ENCODE measurements at regions not wholly inside any gene's neighbourhood (a gene's known extent, or its start where the extent isn't known, plus 50 kb on each side); places are given as distances from the start of the nearest gene placed in this dataset.

GRCh38 chr5:86780018-86780417 lies 162.3 kb downstream of the COX7C start:
- DNase-seq (ENCODE audit: low read depth) = no peak

GRCh38 chr5:86786955-86787354 lies 169.2 kb downstream of the COX7C start:
- no peak for DNase-seq (ENCODE audit: low read depth)

- DNase-seq (ENCODE audit: low read depth) = no peak
These were observed 177.9 kb downstream of the COX7C start for GRCh38 chr5:86795659-86796058.

- DNase-seq (ENCODE audit: low read depth) = no peak
These were observed 179.9 kb downstream of the COX7C start for GRCh38 chr5:86797677-86798076.

GRCh38 chr5:86806206-86806605 lies 188.5 kb downstream of the COX7C start:
- no peak for DNase-seq (ENCODE audit: low read depth)

- DNase-seq (ENCODE audit: low read depth) = no peak
These were observed 189.6 kb downstream of the COX7C start for GRCh38 chr5:86807046-86808031.

- no peak for DNase-seq (ENCODE audit: low read depth)
These were observed 196.6 kb downstream of the COX7C start for GRCh38 chr5:86814315-86814714.

- DNase-seq (ENCODE audit: low read depth) = no peak
These were observed 197.2 kb downstream of the COX7C start for GRCh38 chr5:86814907-86815306.

GRCh38 chr5:86824637-86825036 lies 206.9 kb downstream of the COX7C start:
- no peak for DNase-seq (ENCODE audit: low read depth)

GRCh38 chr5:86831128-86831527 lies 213.4 kb downstream of the COX7C start:
- no peak for DNase-seq (ENCODE audit: low read depth)

GRCh38 chr5:86833868-86834267 lies 216.1 kb downstream of the COX7C start:
- no peak for DNase-seq (ENCODE audit: low read depth)

GRCh38 chr5:86837610-86838009 lies 219.9 kb downstream of the COX7C start:
- no peak for DNase-seq (ENCODE audit: low read depth)

GRCh38 chr5:86838083-86838482 lies 220.3 kb downstream of the COX7C start:
- DNase-seq (ENCODE audit: low read depth) = no peak

GRCh38 chr5:86841000-86841644 lies 223.4 kb downstream of the COX7C start:
- DNase-seq (ENCODE audit: low read depth) = no peak

- no peak for DNase-seq (ENCODE audit: low read depth)
These were observed 240.7 kb downstream of the COX7C start for GRCh38 chr5:86858442-86858841.

- no peak for DNase-seq (ENCODE audit: low read depth)
These were observed 243.8 kb downstream of the COX7C start for GRCh38 chr5:86861512-86861911.

- no peak for DNase-seq (ENCODE audit: low read depth)
These were observed 244.4 kb downstream of the COX7C start for GRCh38 chr5:86862093-86862492.

- DNase-seq (ENCODE audit: low read depth) = no peak
These were observed 246.3 kb downstream of the COX7C start for GRCh38 chr5:86864051-86864450.

- DNase-seq (ENCODE audit: low read depth) = no peak
These were observed 247.6 kb downstream of the COX7C start for GRCh38 chr5:86865256-86865785.

- DNase-seq (ENCODE audit: low read depth) = no peak
These were observed 248.3 kb downstream of the COX7C start for GRCh38 chr5:86866036-86866435.

GRCh38 chr5:86869268-86869667 lies 251.5 kb downstream of the COX7C start:
- no peak for DNase-seq (ENCODE audit: low read depth)

- DNase-seq (ENCODE audit: low read depth) = no peak
These were observed 257.8 kb downstream of the COX7C start for GRCh38 chr5:86875539-86875938.

- no peak for DNase-seq (ENCODE audit: low read depth)
These were observed 260.5 kb downstream of the COX7C start for GRCh38 chr5:86878250-86878649.
